Panc1 (cell line): ENCODE measurements at regions not wholly inside any gene's neighbourhood (a gene's known extent, or its start where the extent isn't known, plus 50 kb on each side); places are given as distances from the start of the nearest gene placed in this dataset.

Experiments
- CTCF ChIP-seq: fragments of 450-650 bp; IDR thresholded peaks from 2 replicates; pipeline ENCODE4 v1.5.1; 2017; ENCODE audit warnings: mild to moderate bottlenecking
- POLR2AphosphoS5 ChIP-seq: IDR thresholded peaks from 2 replicates; pipeline ENCODE4 v1.6.1; 2012; ENCODE audit warnings: mild to moderate bottlenecking, low read depth, low read length, moderate library complexity

GRCh38 chr15:93887151-93887550 is 344.2 kb upstream of the MCTP2 start:
- no peak for TF ChIP-seq CTCF
- TF ChIP-seq POLR2AphosphoS5 = no peak
